Endothelial cell of umbilical vein (primary cell): ENCODE measurements at regions not wholly inside any gene's neighbourhood (a gene's known extent, or its start where the extent isn't known, plus 50 kb on each side); places are given as distances from the start of the nearest gene placed in this dataset.

Experiments
- BruUV-seq: library from RNA; stranded (reverse); fragments of 400-500 nt; replicated peaks from 2 replicates; lab custom pipeline; 2021; lab: Mats Ljungman, UMichigan
- CTCF ChIA-PET: fragments of 300-600, 350-600 bp; sonication (Branson Sonifier 250); formaldehyde crosslinking; loops from one replicate; lab custom pipeline; 2021; ENCODE audit warnings: antibody characterized with exemption, inconsistent platforms; lab: Charles Lee
- POLR2A ChIA-PET: fragments of 300-600, 350-600 bp; sonication (Branson Sonifier 250); formaldehyde crosslinking; loops from one replicate; lab custom pipeline; 2021; ENCODE audit warnings: antibody characterized with exemption, inconsistent platforms; lab: Charles Lee
- DNase-seq: peaks from one replicate; pipeline ENCODE4 v3.0.0-alpha.2; 2011; ENCODE audit warnings: low read depth, low spot score
- FAIRE-seq: peaks from 2 replicates; lab custom pipeline; 2011; peaks lifted over from hg19 to GRCh38; lab: Jason Lieb, UNC
- H2AFZ ChIP-seq: 2 replicates; pipeline ENCODE4 v1.6.0; 2012; ENCODE audit warnings: low read depth, low read length, control low read depth, inconsistent platforms
- H3K27ac ChIP-seq: 2 replicates; pipeline ENCODE4 v1.5.1; 2011; ENCODE audit warnings: low read depth, mild to moderate bottlenecking, control low read depth, low read length, moderate library complexity; ENCODE audit not compliant: insufficient read depth
- H3K27me3 ChIP-seq, 2 experiments: 2 replicates each; pipeline versions ENCODE4 v1.6.0 to v1.6.1; 2011; ENCODE audit warnings: low read length in 2 of 2, mixed read lengths in 1 of 2; ENCODE audit not compliant: control insufficient read depth in 2 of 2, insufficient read depth in 2 of 2
- H3K36me3 ChIP-seq, 2 experiments: 2 replicates in 1 of 2; 3 replicates in 1 of 2; pipeline ENCODE4 v1.5.1; 2011; ENCODE audit warnings: low read length in 2 of 2, mild to moderate bottlenecking in 1 of 2, moderate library complexity in 1 of 2; ENCODE audit not compliant: control insufficient read depth in 2 of 2, insufficient read depth in 2 of 2; ENCODE audit errors: extremely low read depth in 1 of 2
- H3K4me1 ChIP-seq: 3 replicates; pipeline ENCODE4 v1.5.1; 2011; ENCODE audit warnings: mild to moderate bottlenecking, low read length; ENCODE audit not compliant: control insufficient read depth, insufficient read depth; ENCODE audit errors: extremely low read depth
- H3K4me2 ChIP-seq: 2 replicates; pipeline ENCODE4 v1.6.1; 2011; ENCODE audit warnings: low read length, control low read depth, mixed read lengths; ENCODE audit not compliant: insufficient read depth
- H3K4me3 ChIP-seq, 3 experiments: fragments of 200-600 bp in 1 of 3; sonication (generic), shearing (Covaris generic) in 1 of 3; replicated peaks in 1 of 3; 2 replicates each; pipeline ENCODE4 v1.5.1; 2011 to 2016; ENCODE audit warnings: control low read depth in 3 of 3, low read length in 3 of 3, mild to moderate bottlenecking in 2 of 3, inconsistent platforms in 1 of 3, low read depth in 1 of 3, moderate library complexity in 1 of 3; ENCODE audit not compliant: insufficient read depth in 1 of 3
- H3K79me2 ChIP-seq: 2 replicates; pipeline ENCODE4 v1.6.0; 2012; ENCODE audit warnings: low read length, inconsistent platforms; ENCODE audit not compliant: control insufficient read depth, insufficient read depth
- H3K9ac ChIP-seq: replicated peaks from 2 replicates; pipeline ENCODE3; 2011; ENCODE audit warnings: low read length, control low read depth; ENCODE audit not compliant: insufficient read depth; ENCODE audit errors: extremely low read depth
- H3K9me1 ChIP-seq: replicated peaks from 3 replicates; pipeline ENCODE4 v1.6.0; 2011; ENCODE audit warnings: mild to moderate bottlenecking, low read length; ENCODE audit not compliant: control insufficient read depth, insufficient read depth; ENCODE audit errors: extremely low read depth
- H3K9me3 ChIP-seq: replicated peaks from 2 replicates; pipeline ENCODE4 v1.5.1; 2012; ENCODE audit warnings: low read length, inconsistent platforms; ENCODE audit not compliant: control insufficient read depth, insufficient read depth
- H4K20me1 ChIP-seq: replicated peaks from 2 replicates; pipeline ENCODE3; 2011; ENCODE audit warnings: mild to moderate bottlenecking, low read length; ENCODE audit not compliant: control insufficient read depth, insufficient read depth; ENCODE audit errors: extremely low read depth
- EZH2 ChIP-seq: IDR thresholded peaks from 2 replicates; pipeline ENCODE4 v1.6.1; 2012; ENCODE audit warnings: borderline replicate concordance, low read depth, mild to moderate bottlenecking, moderate library complexity, low read length, inconsistent platforms; ENCODE audit not compliant: severe bottlenecking
- FOS ChIP-seq: IDR thresholded peaks from 2 replicates; pipeline ENCODE4 v1.6.1; 2011; ENCODE audit warnings: mild to moderate bottlenecking, low read length, moderate library complexity, borderline replicate concordance; ENCODE audit not compliant: insufficient read depth
- GATA2 ChIP-seq: IDR thresholded peaks from 2 replicates; pipeline ENCODE4 v1.7.0; 2011; ENCODE audit warnings: low read depth, mild to moderate bottlenecking, moderate library complexity, mixed read lengths, low read length; ENCODE audit not compliant: insufficient read length, insufficient read depth
- JUN ChIP-seq: IDR thresholded peaks from 2 replicates; pipeline ENCODE4 v1.6.1; 2011; ENCODE audit warnings: borderline replicate concordance, low read depth; ENCODE audit not compliant: insufficient read length, insufficient read depth
- MAX ChIP-seq: IDR thresholded peaks from 2 replicates; pipeline ENCODE4 v1.6.1; 2011; ENCODE audit not compliant: insufficient read depth, insufficient read length
- MYC ChIP-seq: IDR thresholded peaks from one replicate; pipeline ENCODE4 v1.6.1; 2011; ENCODE audit warnings: mild to moderate bottlenecking, low read depth, low read length
- POLR2A ChIP-seq: IDR thresholded peaks from 2 replicates; pipeline ENCODE4 v1.6.1; 2012; ENCODE audit warnings: low read depth, mild to moderate bottlenecking, control low read depth, low read length
- POLR2AphosphoS5 ChIP-seq: IDR thresholded peaks from 2 replicates; pipeline ENCODE4 v1.6.1; 2012; ENCODE audit warnings: low read depth, mild to moderate bottlenecking, control low read depth, low read length, moderate library complexity; ENCODE audit not compliant: insufficient read depth
- dilution Hi-C: fragments of 300-500 bp; cut with MboI; formaldehyde crosslinking; loops from one replicate; pipeline ENCODE4 v1.15.0; 2019; ENCODE audit warnings: low sequenced_read_pairs; ENCODE audit not compliant: extremely low pct_ligation_motif_present
- intact Hi-C: fragments of 100-400 bp; cut with micrococcal nuclease; formaldehyde crosslinking; loops from one replicate; pipeline ENCODE4 v1.10.0; 2022
- TF ChIP-seq, protein P1 (sequence below), 2 donors: IDR thresholded peaks; 1 replicate in 1 of 2; 2 replicates in 1 of 2; pipeline ENCODE4 v1.5.1; 2011; ENCODE audit warnings: low read length in 2 of 2, mild to moderate bottlenecking in 2 of 2, moderate library complexity in 2 of 2, control low read depth in 1 of 2, inconsistent platforms in 1 of 2, low read depth in 1 of 2; ENCODE audit not compliant: insufficient read depth in 1 of 2; ENCODE audit errors: extremely low read depth in 1 of 2

DNA sequence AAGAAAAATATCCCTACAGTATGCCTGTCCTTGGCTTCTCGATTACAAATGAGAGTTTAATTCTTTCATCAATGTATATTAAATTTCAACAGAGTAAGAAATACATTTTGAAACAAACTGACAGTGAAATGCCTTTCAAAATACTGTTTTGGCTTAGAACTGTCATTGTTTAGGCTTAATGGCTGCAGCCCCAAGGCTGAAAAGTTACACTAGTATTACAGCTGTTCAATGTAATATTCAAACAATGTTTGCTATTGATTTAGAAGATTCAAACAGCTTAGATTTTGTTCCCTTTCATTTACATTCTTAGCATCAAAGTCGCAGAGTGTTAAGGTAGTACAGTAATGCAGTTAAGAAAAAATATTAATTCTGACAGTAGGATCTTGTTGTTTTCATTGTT lies 882.9 kb upstream of the ADGRL2 start:
- Histone ChIP-seq H3K4me1 (no peaks in the 10 kb centered on the region), H3K4me2 (no peak overlapping the region), H3K36me3 (no peaks in the 10 kb centered on the region), H3K27ac (no peak overlapping the region), H3K9ac (no peak overlapping the region), H3K79me2 (no peaks in the 10 kb centered on the region), H3K27me3 (no peaks in the 10 kb centered on the region), H3K9me1 (no peaks in the 10 kb centered on the region), H2AFZ (no peak overlapping the region), H3K4me3 (no peak overlapping the region), H3K9me3 (no peaks in the 10 kb centered on the region), H4K20me1 (no peaks in the 10 kb centered on the region)
- intact Hi-C loops (no loop called here), dilution Hi-C loops (no loop called here)
- FAIRE-seq, result no peak
- no peak for DNase-seq
- POLR2A ChIA-PET, result no interaction called here
- TF ChIP-seq JUN, result no peak
- no peak for TF ChIP-seq POLR2AphosphoS5
- no peak for TF ChIP-seq FOS
- no peak for TF ChIP-seq POLR2A
- no peak for TF ChIP-seq GATA2
- TF ChIP-seq EZH2, result no peak
- no peak for TF ChIP-seq MYC
- TF ChIP-seq MAX, result no peak
- TF ChIP-seq, protein P1, sequence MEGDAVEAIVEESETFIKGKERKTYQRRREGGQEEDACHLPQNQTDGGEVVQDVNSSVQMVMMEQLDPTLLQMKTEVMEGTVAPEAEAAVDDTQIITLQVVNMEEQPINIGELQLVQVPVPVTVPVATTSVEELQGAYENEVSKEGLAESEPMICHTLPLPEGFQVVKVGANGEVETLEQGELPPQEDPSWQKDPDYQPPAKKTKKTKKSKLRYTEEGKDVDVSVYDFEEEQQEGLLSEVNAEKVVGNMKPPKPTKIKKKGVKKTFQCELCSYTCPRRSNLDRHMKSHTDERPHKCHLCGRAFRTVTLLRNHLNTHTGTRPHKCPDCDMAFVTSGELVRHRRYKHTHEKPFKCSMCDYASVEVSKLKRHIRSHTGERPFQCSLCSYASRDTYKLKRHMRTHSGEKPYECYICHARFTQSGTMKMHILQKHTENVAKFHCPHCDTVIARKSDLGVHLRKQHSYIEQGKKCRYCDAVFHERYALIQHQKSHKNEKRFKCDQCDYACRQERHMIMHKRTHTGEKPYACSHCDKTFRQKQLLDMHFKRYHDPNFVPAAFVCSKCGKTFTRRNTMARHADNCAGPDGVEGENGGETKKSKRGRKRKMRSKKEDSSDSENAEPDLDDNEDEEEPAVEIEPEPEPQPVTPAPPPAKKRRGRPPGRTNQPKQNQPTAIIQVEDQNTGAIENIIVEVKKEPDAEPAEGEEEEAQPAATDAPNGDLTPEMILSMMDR (IDR thresholded peaks at IDR 0.05; ENCODE audit: extremely low read depth in 1 of 2, insufficient read depth in 1 of 2, low read depth in 1 of 2, low read length in 2 of 2), result no peak
- CTCF ChIA-PET, result no interaction called here
- no TSS peak for BruUV-seq
